Epithelial cell of esophagus (primary cell): ENCODE measurements at regions not wholly inside any gene's neighbourhood (a gene's known extent, or its start where the extent isn't known, plus 50 kb on each side); places are given as distances from the start of the nearest gene placed in this dataset.

Experiments used
- DNase-seq: peaks from one replicate; pipeline ENCODE4 v3.0.0; 2010; ENCODE audit warnings: low read depth
- H3K4me3 ChIP-seq: 2 replicates; pipeline ENCODE4 v1.5.1; 2011; ENCODE audit warnings: mild to moderate bottlenecking, low read length, control low read depth
- CTCF ChIP-seq: IDR thresholded peaks from 2 replicates; pipeline ENCODE4 v1.5.1; 2011; ENCODE audit warnings: low read depth, mild to moderate bottlenecking, low read length, control low read depth, inconsistent platforms; ENCODE audit not compliant: insufficient read depth; ENCODE audit errors: missing control alignments

- DNase-seq = no peak
- no peak overlapping the region for H3K4me3 ChIP-seq
- TF ChIP-seq CTCF = no peak
Measured at GRCh38 chr10:118912961-118913600, 116.4 kb upstream of the NANOS1 start.

DNA sequence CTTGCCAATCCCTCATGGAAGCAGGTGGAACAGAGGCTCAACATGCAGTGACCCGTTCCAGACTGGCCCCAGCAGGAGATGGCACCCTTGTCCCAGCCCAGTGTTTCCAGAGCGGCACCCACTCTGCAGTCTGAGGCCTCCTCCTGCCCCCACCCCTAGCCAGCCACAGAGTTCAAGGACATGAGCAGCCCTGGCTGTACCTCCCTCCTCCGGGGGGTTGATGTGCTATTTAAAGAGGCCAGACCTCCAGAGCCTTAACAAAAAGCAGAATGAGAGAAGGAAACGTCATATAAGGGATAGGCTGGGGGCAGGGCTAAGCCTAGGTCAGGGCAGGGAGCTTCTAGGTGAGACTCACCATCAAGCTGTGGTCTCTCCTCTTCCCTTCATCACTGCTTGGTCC is 115.7 kb upstream of the NANOS1 start:
- DNase-seq = no peak
- TF ChIP-seq CTCF = no peak
- H3K4me3 ChIP-seq = no peak overlapping the region

GRCh38 chr10:118914629-118915028 is 114.9 kb upstream of the NANOS1 start:
- no peak overlapping the region for H3K4me3 ChIP-seq
- no peak for DNase-seq
- TF ChIP-seq CTCF = no peak

DNA sequence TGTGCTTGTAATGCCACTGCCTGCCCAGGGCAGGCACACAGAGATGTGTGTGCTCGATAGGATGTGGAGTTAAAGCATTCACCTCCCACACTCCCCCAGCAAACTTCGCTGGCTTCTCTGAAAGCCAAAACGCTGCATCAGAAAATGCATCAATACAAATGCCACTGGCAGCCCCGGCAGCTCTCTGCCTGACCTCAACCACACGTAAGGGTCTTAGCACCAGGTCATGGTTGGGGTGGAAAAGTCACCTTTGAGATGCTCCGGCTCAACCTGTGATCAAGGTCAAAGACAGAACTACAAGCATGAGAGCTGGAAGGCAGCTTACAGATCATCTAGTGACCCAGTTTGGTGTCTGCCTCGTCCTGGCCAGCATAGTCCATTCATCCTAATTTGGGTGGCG is 114.4 kb upstream of the NANOS1 start:
- no peak for DNase-seq
- TF ChIP-seq CTCF = no peak
- no peak overlapping the region for H3K4me3 ChIP-seq

- no peak for TF ChIP-seq CTCF
Measured at GRCh38 chr10:118916777-118917176, 112.7 kb upstream of the NANOS1 start.

DNA sequence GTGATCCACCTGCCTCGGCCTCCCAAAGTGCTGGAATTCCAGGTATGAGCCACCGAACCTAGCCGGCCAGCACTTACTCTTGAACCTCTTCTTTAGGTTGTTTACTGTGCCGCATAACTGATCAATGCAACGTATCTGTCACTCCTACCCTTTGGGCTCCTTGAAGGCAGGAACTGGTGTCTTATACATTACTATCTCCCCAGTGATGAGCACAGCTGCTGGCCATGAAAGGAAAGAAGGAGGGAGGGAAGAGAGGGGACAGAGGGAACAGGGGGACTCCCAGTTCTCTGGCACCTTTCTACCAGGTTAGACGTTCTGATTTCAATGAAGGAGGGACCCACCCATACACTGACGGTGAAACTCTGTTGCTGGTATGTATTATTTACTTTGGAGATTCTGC is 111.8 kb upstream of the NANOS1 start:
- no peak overlapping the region for H3K4me3 ChIP-seq
- DNase-seq = no peak
- TF ChIP-seq CTCF = no peak

More at GRCh38 chr10:118916777-118917176, 112.7 kb upstream of the NANOS1 start:
- DNase-seq = no peak
- H3K4me3 ChIP-seq = no peak overlapping the region

DNA sequence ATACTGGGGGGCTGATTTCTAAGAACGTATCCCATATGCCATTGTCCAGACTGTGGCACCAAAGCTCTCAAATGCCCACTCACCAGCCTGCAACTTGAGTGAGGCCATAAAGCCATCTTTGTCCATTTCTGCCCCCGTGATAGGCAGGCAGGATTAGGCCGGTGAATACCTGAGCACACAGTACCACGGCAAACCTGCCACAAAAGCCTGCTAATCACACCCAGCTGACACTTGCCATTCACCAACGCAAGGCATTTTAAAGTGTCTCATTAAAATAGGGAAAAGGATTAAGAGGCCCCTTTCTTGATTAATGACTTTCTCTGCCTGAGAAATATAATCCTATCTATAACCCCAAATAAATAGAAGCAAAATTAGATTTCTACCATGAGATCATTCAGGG is 111.4 kb upstream of the NANOS1 start:
- no peak for TF ChIP-seq CTCF
- no peak for DNase-seq

More for the DNA sequence above, 111.4 kb upstream of the NANOS1 start:
- H3K4me3 ChIP-seq = no peak overlapping the region
